ENCODE measurements at regions not wholly inside any gene's neighbourhood (a gene's known extent, or its start where the extent isn't known, plus 50 kb on each side); places are given as distances from the start of the nearest gene placed in this dataset.
"Not testable (repeated sequence)": the region's sequence is repeated elsewhere in the genome, so short reads cannot be mapped to it uniquely, and the experiment has no call there.

DNA sequence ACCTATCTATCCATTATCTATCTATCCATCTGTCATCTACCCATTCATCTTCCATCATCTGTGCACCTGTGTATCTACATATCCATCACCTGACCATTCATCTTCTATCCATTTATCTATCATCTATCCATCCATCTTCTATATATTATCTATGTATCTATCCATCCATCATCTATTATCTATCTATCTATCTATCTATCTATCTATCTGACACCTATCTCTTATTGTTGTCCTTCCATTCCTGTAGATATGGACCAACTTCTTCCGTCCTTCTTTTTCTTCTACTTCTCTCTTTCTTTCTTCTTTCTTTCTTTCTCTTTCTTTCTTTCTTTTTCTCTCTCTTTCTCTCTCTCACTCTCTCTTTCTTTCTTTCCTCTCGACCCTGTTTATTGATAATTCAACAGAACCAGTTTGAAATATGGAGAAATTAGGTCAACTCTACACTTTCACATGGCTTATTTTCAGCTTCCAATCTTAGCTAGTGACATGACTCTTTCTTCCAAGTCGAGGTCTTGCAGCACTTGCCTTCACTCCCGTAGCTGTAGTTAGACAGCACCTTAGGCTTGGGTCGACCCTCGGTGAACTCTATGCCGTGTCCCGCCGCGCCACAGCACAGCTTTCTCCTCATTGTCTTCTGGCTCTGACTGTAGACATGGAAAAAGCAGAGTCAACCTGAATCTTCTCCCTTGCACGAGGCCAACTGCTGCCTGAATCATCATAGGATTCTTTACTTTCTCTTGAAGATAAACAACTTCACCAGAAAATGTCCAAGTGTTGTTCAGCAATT is 110.4 kb upstream of the EXOC2 start:
- WGBS (ENCODE audit: insufficient coverage), result 95% methylated on average over 9 of the region's 11 CpGs
- H3K4me3 ChIP-seq (ENCODE audit: low read depth, low read length), result no peak overlapping the region
- H3K27me3 ChIP-seq (ENCODE audit: control insufficient read depth, insufficient read depth, low read length), result peaks cover 9% of the 10 kb centered on the region
- no peaks in the 10 kb centered on the region for H3K36me3 ChIP-seq (ENCODE audit: control insufficient read depth, insufficient read depth, low read length)
- DNase-seq (ENCODE audit: low read depth in 4 of 6, low spot score in 6 of 6), result no peak
- H3K27ac ChIP-seq (ENCODE audit: low read depth, low read length), result no peak overlapping the region
- H3K9me3 ChIP-seq (ENCODE audit: control insufficient read depth, insufficient read depth, low read length), result no peaks in the 10 kb centered on the region
- H3K4me1 ChIP-seq (ENCODE audit: control insufficient read depth, insufficient read depth, low read length), result no peaks in the 10 kb centered on the region

DNA sequence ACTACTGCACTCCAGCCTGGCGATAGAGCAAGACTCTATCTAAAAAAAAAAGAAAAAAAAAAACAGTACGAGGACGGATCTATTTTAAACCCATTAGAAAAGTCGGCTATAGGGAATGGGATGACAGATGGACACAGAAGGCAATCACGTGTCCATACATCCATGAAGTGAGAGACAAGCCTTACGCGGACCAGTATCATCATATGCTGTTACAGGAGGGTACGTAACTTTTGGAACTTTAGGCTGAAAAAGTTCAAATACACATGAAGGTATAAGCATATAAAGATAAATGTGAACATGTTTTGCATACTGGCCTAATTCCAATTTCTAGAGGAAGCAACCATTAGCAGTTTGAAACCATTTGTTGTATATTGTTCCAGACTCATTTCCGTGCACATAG is 109.8 kb upstream of the EXOC2 start:
- peak in 1 of 6 donors; percentile 26 for DNase-seq (ENCODE audit: low read depth in 4 of 6, low spot score in 6 of 6)

DNA sequence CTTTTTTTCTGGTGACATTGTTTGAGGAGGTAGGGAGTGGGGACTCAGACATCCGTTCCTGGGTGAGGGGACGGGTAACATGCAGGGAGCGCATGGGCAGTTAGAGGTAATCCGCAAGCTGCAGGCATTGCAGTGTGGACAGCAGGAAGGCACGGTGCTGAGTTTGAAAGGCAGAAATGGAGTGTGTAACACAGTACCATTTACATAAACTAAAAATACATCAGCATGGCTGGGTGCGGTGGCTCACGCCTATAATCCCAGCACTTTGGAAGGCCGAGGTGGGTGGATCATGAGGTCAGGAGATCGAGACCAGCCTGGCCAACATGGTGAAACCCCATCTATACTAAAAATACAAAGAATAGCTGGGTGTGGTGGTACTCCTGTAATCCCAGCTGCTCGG is 109.3 kb upstream of the EXOC2 start:
- not testable (repeated sequence) for H3K4me1 ChIP-seq (ENCODE audit: control insufficient read depth, insufficient read depth, low read length); H3K4me3 ChIP-seq (ENCODE audit: low read depth, low read length); DNase-seq (ENCODE audit: low read depth in 4 of 6, low spot score in 6 of 6); H3K27ac ChIP-seq (ENCODE audit: low read depth, low read length); H3K36me3 ChIP-seq (ENCODE audit: control insufficient read depth, insufficient read depth, low read length); H3K9me3 ChIP-seq (ENCODE audit: control insufficient read depth, insufficient read depth, low read length)
- H3K27me3 ChIP-seq (ENCODE audit: control insufficient read depth, insufficient read depth, low read length), result peaks cover 12% of the 10 kb centered on the region
- no CpG with 5 or more reads among the region's 10 CpGs for WGBS (ENCODE audit: insufficient coverage)

More for the DNA sequence above, 109.8 kb upstream of the EXOC2 start:
- Histone ChIP-seq H3K4me3 (ENCODE audit: low read depth, low read length) (no peak overlapping the region), H3K36me3 (ENCODE audit: control insufficient read depth, insufficient read depth, low read length) (no peaks in the 10 kb centered on the region), H3K27me3 (ENCODE audit: control insufficient read depth, insufficient read depth, low read length) (peaks cover 12% of the 10 kb centered on the region), H3K27ac (ENCODE audit: low read depth, low read length) (no peak overlapping the region), H3K9me3 (ENCODE audit: control insufficient read depth, insufficient read depth, low read length) (no peaks in the 10 kb centered on the region), H3K4me1 (ENCODE audit: control insufficient read depth, insufficient read depth, low read length) (no peaks in the 10 kb centered on the region)
- 89% methylated on average over 7 of the region's 9 CpGs for WGBS (ENCODE audit: insufficient coverage)

DNA sequence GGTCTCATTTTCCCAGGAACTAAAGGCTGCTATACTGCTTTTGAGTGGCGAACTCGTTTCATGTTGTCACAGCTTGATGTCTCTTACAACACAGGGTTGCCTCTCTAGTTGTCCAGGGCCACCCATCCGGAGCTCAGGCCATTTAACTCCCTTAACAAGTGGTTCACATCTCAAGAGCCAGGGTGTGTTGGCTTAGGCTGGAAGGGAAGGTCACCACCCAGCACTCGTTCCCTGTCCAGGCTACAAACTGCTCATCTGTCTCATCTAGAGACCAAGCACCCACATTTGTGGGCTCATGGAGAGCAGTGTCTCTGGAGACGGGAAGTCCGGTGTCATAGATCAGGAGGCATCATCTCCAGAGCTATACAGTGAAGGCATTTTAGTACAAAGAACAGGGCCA is 106.8 kb upstream of the EXOC2 start:
- Histone ChIP-seq H3K4me3 (ENCODE audit: low read depth, low read length) (no peak overlapping the region), H3K36me3 (ENCODE audit: control insufficient read depth, insufficient read depth, low read length) (no peaks in the 10 kb centered on the region), H3K27ac (ENCODE audit: low read depth, low read length) (no peak overlapping the region), H3K27me3 (ENCODE audit: control insufficient read depth, insufficient read depth, low read length) (peaks cover 24% of the 10 kb centered on the region), H3K9me3 (ENCODE audit: control insufficient read depth, insufficient read depth, low read length) (no peaks in the 10 kb centered on the region), H3K4me1 (ENCODE audit: control insufficient read depth, insufficient read depth, low read length) (no peaks in the 10 kb centered on the region)
- WGBS (ENCODE audit: insufficient coverage), result 61% methylated on average over 3 of the region's 6 CpGs
- no peak for DNase-seq (ENCODE audit: low read depth in 4 of 6, low spot score in 6 of 6)

DNA sequence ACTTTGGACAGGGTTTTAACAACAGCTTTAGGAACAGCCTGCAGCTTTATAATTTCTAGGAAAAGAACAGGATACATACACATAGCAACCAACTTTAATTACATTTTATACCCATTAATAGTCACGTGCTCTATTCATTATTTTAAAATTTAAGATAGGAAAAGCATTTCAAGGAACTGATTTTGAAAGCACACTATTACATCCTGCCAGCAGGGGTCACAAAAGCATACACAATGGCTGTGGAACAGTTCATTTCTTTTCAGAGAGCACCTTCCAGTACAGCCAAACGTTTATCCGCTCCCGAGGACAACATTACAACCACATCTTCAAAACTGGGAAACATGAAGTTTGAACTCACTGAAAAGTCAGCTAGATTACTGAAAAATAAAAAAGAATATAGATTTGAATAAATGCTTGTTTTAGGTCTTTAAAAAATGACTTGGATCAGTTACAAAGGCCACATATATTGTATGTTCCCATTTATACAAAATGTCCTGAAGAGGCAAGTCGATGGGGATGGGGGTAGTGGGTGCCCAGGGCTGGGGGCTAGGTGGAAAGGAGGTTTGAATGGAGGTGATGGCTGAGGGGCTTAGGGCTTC is 104.6 kb upstream of the EXOC2 start:
- Histone ChIP-seq H3K4me1 (ENCODE audit: control insufficient read depth, insufficient read depth, low read length) (no peaks in the 10 kb centered on the region), H3K27ac (ENCODE audit: low read depth, low read length) (no peak overlapping the region), H3K4me3 (ENCODE audit: low read depth, low read length) (no peak overlapping the region), H3K9me3 (ENCODE audit: control insufficient read depth, insufficient read depth, low read length) (no peaks in the 10 kb centered on the region), H3K36me3 (ENCODE audit: control insufficient read depth, insufficient read depth, low read length) (no peaks in the 10 kb centered on the region), H3K27me3 (ENCODE audit: control insufficient read depth, insufficient read depth, low read length) (peaks cover 32% of the 10 kb centered on the region)
- no CpG with 5 or more reads among the region's 5 CpGs for WGBS (ENCODE audit: insufficient coverage)
- peak; percentile 28 to 91 (median 53) for DNase-seq (ENCODE audit: low read depth in 4 of 6, low spot score in 6 of 6)

DNA sequence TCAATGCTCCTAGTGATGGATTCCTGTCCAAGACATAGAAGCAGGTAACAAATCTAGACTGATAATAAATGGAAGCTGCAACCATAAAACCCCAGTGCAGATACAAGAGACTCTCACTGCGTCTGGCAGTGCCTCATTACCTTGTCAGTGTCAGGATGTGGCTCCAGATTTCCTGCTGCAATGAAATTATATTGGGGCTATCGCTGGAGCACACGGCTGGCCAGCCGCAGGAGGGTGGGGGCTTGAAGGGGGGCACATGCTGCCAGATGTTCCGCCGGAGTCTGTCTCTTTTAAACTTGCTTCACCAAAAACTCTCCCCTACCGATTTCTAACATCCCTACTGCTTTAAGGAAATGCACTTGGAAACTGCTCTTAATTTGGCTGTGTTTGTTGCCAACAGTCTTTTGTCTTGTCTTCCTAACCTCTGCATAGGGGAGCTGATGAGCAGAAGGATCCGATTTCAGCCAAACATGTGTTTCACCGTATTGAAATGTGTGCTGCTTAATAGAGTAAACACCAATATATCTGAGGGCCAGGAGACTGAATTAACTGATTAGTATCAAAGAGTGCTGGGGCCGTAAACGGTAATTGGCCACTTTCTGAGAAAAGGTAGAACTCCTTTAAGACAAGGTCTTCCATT is 102.2 kb upstream of the EXOC2 start:
- 32% methylated on average over 3 of the region's 11 CpGs for WGBS (ENCODE audit: insufficient coverage)
- H3K27ac ChIP-seq (ENCODE audit: low read depth, low read length), result no peak overlapping the region
- no peaks in the 10 kb centered on the region for H3K9me3 ChIP-seq (ENCODE audit: control insufficient read depth, insufficient read depth, low read length)
- H3K4me3 ChIP-seq (ENCODE audit: low read depth, low read length), result no peak overlapping the region
- H3K4me1 ChIP-seq (ENCODE audit: control insufficient read depth, insufficient read depth, low read length), result no peaks in the 10 kb centered on the region
- H3K27me3 ChIP-seq (ENCODE audit: control insufficient read depth, insufficient read depth, low read length), result peaks cover 32% of the 10 kb centered on the region
- H3K36me3 ChIP-seq (ENCODE audit: control insufficient read depth, insufficient read depth, low read length), result no peaks in the 10 kb centered on the region
- DNase-seq (ENCODE audit: low read depth in 4 of 6, low spot score in 6 of 6), result peak in 2 of 6 donors; percentile 5 to 26

DNA sequence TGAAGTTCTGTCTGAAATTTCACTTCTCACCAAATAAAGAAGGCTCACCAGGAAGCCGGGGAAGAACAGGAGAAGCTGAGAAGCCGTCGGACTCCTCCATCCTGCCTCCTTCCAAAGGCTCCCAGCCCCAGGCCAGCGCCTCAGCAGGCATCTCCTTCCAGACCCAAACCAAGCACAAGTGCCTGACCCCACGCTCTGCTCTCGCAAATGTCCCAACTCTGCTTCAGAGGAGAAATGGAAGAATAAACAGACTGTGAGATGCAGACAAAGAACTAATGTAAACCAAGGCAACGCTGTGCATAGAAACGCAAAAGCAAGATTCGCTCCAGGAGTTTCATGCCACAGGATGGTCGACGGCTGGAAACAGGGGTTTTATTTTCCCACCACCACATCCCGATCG is 100.3 kb upstream of the EXOC2 start:
- peak in 2 of 6 donors; percentile 7 to 19 for DNase-seq (ENCODE audit: low read depth in 4 of 6, low spot score in 6 of 6)
- no peak overlapping the region for H3K27ac ChIP-seq (ENCODE audit: low read depth, low read length)
- no peaks in the 10 kb centered on the region for H3K36me3 ChIP-seq (ENCODE audit: control insufficient read depth, insufficient read depth, low read length)
- WGBS (ENCODE audit: insufficient coverage), result 43% methylated on average over 9 of the region's 13 CpGs
- peaks cover 22% of the 10 kb centered on the region for H3K27me3 ChIP-seq (ENCODE audit: control insufficient read depth, insufficient read depth, low read length)
- no peaks in the 10 kb centered on the region for H3K4me1 ChIP-seq (ENCODE audit: control insufficient read depth, insufficient read depth, low read length)
- H3K4me3 ChIP-seq (ENCODE audit: low read depth, low read length), result no peak overlapping the region
- no peaks in the 10 kb centered on the region for H3K9me3 ChIP-seq (ENCODE audit: control insufficient read depth, insufficient read depth, low read length)

DNA sequence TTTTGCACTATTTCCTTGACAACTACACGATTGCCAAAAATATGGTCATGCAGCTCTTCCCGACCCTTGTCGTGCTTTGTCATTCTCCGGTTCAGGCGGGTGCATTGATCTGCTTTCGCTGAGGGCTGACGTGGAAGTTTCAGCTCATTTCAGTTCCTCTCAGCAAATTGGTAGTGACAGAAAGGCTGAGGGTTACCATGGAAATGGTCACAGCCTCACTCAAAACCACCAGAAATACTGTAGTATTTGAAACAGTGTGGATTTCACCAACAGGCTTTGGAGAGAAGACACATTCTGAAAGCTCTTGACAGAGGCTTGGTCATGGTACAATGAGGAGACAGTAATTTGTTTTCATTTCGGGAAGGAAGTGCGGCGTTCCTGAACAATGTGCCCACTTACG is 99.7 kb upstream of the EXOC2 start:
- Histone ChIP-seq H3K36me3 (ENCODE audit: control insufficient read depth, insufficient read depth, low read length) (no peaks in the 10 kb centered on the region), H3K4me3 (ENCODE audit: low read depth, low read length) (no peak overlapping the region), H3K27me3 (ENCODE audit: control insufficient read depth, insufficient read depth, low read length) (peaks cover 20% of the 10 kb centered on the region), H3K27ac (ENCODE audit: low read depth, low read length) (no peak overlapping the region), H3K4me1 (ENCODE audit: control insufficient read depth, insufficient read depth, low read length) (no peaks in the 10 kb centered on the region), H3K9me3 (ENCODE audit: control insufficient read depth, insufficient read depth, low read length) (no peaks in the 10 kb centered on the region)
- WGBS (ENCODE audit: insufficient coverage), result 57% methylated on average over 4 of the region's 11 CpGs
- DNase-seq (ENCODE audit: low read depth in 4 of 6, low spot score in 6 of 6), result peak in 2 of 6 donors; percentile 50

DNA sequence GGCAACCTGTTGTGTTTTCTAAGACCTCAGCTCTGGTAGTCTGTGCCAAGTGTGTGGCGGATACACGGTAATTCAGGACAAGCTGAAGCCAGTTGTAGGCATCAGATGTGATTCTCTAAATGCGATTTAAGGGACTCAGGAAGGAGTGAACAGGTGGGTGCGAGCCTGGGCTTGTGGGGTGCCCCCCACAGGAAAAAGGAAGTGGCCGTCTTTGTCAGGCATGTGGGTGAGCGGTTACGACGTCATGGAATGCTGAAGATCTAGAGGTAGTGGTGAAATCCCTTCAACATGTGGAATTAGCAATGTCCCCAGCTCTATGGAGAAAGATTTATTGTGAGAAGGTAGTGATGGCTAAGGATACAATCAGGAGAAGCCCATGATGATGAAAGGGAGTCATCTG is 95.1 kb upstream of the EXOC2 start:
- Histone ChIP-seq H3K36me3 (ENCODE audit: control insufficient read depth, insufficient read depth, low read length) (no peaks in the 10 kb centered on the region), H3K4me3 (ENCODE audit: low read depth, low read length) (no peak overlapping the region), H3K9me3 (ENCODE audit: control insufficient read depth, insufficient read depth, low read length) (no peaks in the 10 kb centered on the region), H3K27ac (ENCODE audit: low read depth, low read length) (no peak overlapping the region), H3K27me3 (ENCODE audit: control insufficient read depth, insufficient read depth, low read length) (no peaks in the 10 kb centered on the region), H3K4me1 (ENCODE audit: control insufficient read depth, insufficient read depth, low read length) (no peaks in the 10 kb centered on the region)
- WGBS (ENCODE audit: insufficient coverage), result 93% methylated on average over 5 of the region's 8 CpGs
- no peak for DNase-seq (ENCODE audit: low read depth in 4 of 6, low spot score in 6 of 6)

All from spinal cord (tissue), 9 donors.